ENCODE measurements at regions not wholly inside any gene's neighbourhood (a gene's known extent, or its start where the extent isn't known, plus 50 kb on each side); places are given as distances from the start of the nearest gene placed in this dataset.

GRCh38 chr1:232174306-232174705, 455.6 kb downstream of the SIPA1L2 start:
- no peaks in the 10 kb centered on the region for H3K27me3 ChIP-seq
- peak; percentile 31 for DNase-seq
- TF ChIP-seq CTCF (IDR thresholded peaks at IDR 0.05; ENCODE audit: low read depth, low read length), result no peak
- H3K4me3 ChIP-seq (ENCODE audit: low read depth, low read length), result no peak overlapping the region
- no peaks in the 10 kb centered on the region for H3K9me3 ChIP-seq
- no peaks in the 10 kb centered on the region for H3K4me1 ChIP-seq
- H3K36me3 ChIP-seq, result no peaks in the 10 kb centered on the region

GRCh38 chr1:232172563-232172962, 457.4 kb downstream of the SIPA1L2 start:
- no peaks in the 10 kb centered on the region for H3K4me1 ChIP-seq
- no peak for TF ChIP-seq CTCF (IDR thresholded peaks at IDR 0.05; ENCODE audit: low read depth, low read length)
- no peaks in the 10 kb centered on the region for H3K9me3 ChIP-seq
- no peaks in the 10 kb centered on the region for H3K36me3 ChIP-seq
- no peaks in the 10 kb centered on the region for H3K27me3 ChIP-seq
- DNase-seq, result no peak
- no peak overlapping the region for H3K4me3 ChIP-seq (ENCODE audit: low read depth, low read length)

GRCh38 chr1:232170909-232171308, 459.0 kb downstream of the SIPA1L2 start:
- no peaks in the 10 kb centered on the region for H3K9me3 ChIP-seq
- H3K27me3 ChIP-seq, result no peaks in the 10 kb centered on the region
- no peaks in the 10 kb centered on the region for H3K36me3 ChIP-seq
- H3K4me3 ChIP-seq (ENCODE audit: low read depth, low read length), result no peak overlapping the region
- peak; percentile 62 for TF ChIP-seq CTCF (IDR thresholded peaks at IDR 0.05; ENCODE audit: low read depth, low read length)
- no peaks in the 10 kb centered on the region for H3K4me1 ChIP-seq
- no peak for DNase-seq

- Histone ChIP-seq H3K9me3 (no peaks in the 10 kb centered on the region), H3K27me3 (no peaks in the 10 kb centered on the region), H3K4me3 (ENCODE audit: low read depth, low read length) (no peak overlapping the region), H3K4me1 (no peaks in the 10 kb centered on the region), H3K36me3 (no peaks in the 10 kb centered on the region)
- no peak for TF ChIP-seq CTCF (IDR thresholded peaks at IDR 0.05; ENCODE audit: low read depth, low read length)
- DNase-seq, result no peak
These were observed 460.5 kb downstream of the SIPA1L2 start for GRCh38 chr1:232169436-232169835.

GRCh38 chr1:232168508-232168907, 461.4 kb downstream of the SIPA1L2 start:
- TF ChIP-seq CTCF (IDR thresholded peaks at IDR 0.05; ENCODE audit: low read depth, low read length), result no peak
- no peak overlapping the region for H3K4me3 ChIP-seq (ENCODE audit: low read depth, low read length)
- H3K27me3 ChIP-seq, result no peaks in the 10 kb centered on the region
- H3K4me1 ChIP-seq, result no peaks in the 10 kb centered on the region
- no peaks in the 10 kb centered on the region for H3K36me3 ChIP-seq
- no peaks in the 10 kb centered on the region for H3K9me3 ChIP-seq
- DNase-seq, result no peak

GRCh38 chr1:232166942-232167341, 463.0 kb downstream of the SIPA1L2 start:
- no peak for DNase-seq
- H3K4me1 ChIP-seq, result no peaks in the 10 kb centered on the region
- H3K4me3 ChIP-seq (ENCODE audit: low read depth, low read length), result no peak overlapping the region
- no peaks in the 10 kb centered on the region for H3K9me3 ChIP-seq
- H3K27me3 ChIP-seq, result no peaks in the 10 kb centered on the region
- no peak for TF ChIP-seq CTCF (IDR thresholded peaks at IDR 0.05; ENCODE audit: low read depth, low read length)
- no peaks in the 10 kb centered on the region for H3K36me3 ChIP-seq
